Breast epithelium (tissue), 4 donors: ENCODE measurements at regions not wholly inside any gene's neighbourhood (a gene's known extent, or its start where the extent isn't known, plus 50 kb on each side); places are given as distances from the start of the nearest gene placed in this dataset.
"Not testable (repeated sequence)": the region's sequence is repeated elsewhere in the genome, so short reads cannot be mapped to it uniquely, and the experiment has no call there.

Source experiments
- DNase-seq, 2 donors: peaks; one replicate each; pipeline ENCODE4 v3.0.0-alpha.2; 2019; ENCODE audit warnings: low spot score in 2 of 2
- H3K27ac ChIP-seq, 2 donors: fragments of 200-600 bp; sonication (generic) in 1 of 2; one replicate each; pipeline ENCODE4 v1.5.1; 2016 to 2019; ENCODE audit warnings: mild to moderate bottlenecking in 1 of 2
- H3K27me3 ChIP-seq, 2 donors: fragments of 200-600 bp; sonication (generic) in 1 of 2; one replicate each; pipeline versions ENCODE4 v1.5.1 to v1.6.0; 2017 to 2019; ENCODE audit warnings: control low read depth in 1 of 2, mild to moderate bottlenecking in 1 of 2
- H3K36me3 ChIP-seq: fragments of 200-600 bp; one replicate; pipeline ENCODE4 v1.5.1; 2019
- H3K4me1 ChIP-seq, 2 donors: fragments of 200-600 bp; sonication (generic); one replicate each; pipeline ENCODE4 v1.5.1; 2016 to 2019; ENCODE audit warnings: control low read depth in 1 of 2
- H3K4me3 ChIP-seq, 3 donors: fragments of 200-600 bp; sonication (generic); 1 replicate in 2 of 3; 2 replicates in 1 of 3; pipeline ENCODE4 v1.5.1; 2016 to 2019; ENCODE audit warnings: mild to moderate bottlenecking in 3 of 3, moderate library complexity in 2 of 3
- H3K9me3 ChIP-seq, 2 donors: fragments of 200-600 bp; sonication (generic) in 1 of 2; one replicate each; pipeline ENCODE4 v1.5.1; 2016 to 2019; ENCODE audit warnings: control low read depth in 1 of 2
- CTCF ChIP-seq, 3 donors: fragments of 450-650 bp; IDR thresholded peaks; one replicate each; pipeline ENCODE4 v1.5.1; 2016 to 2017; ENCODE audit warnings: antibody characterized with exemption in 3 of 3, mild to moderate bottlenecking in 3 of 3, moderate library complexity in 3 of 3
- POLR2A ChIP-seq: fragments of 450-650 bp; IDR thresholded peaks from one replicate; pipeline ENCODE4 v1.6.1; 2016; ENCODE audit warnings: antibody characterized with exemption, mild to moderate bottlenecking, moderate library complexity
- POLR2AphosphoS5 ChIP-seq, 3 donors: sonication (generic); formaldehyde crosslinking; IDR thresholded peaks; one replicate each; pipeline ENCODE4 v1.6.1; 2017; ENCODE audit warnings: antibody characterized with exemption in 3 of 3
- intact Hi-C: fragments of 100-400 bp; cut with DNase I; formaldehyde crosslinking; loops from one replicate; pipeline ENCODE4 v1.15.1; 2023; ENCODE audit warnings: low total_unique reads

- H3K9me3 ChIP-seq = peaks cover 0 to 8% of the 10 kb centered on the region in 2 donors
- intact Hi-C loops = no loop called here
- DNase-seq = no peak
- H3K27me3 ChIP-seq = no peaks in the 10 kb centered on the region
- TF ChIP-seq CTCF (IDR thresholded peaks at IDR 0.05) (no peak), POLR2AphosphoS5 (IDR thresholded peaks at IDR 0.05) (no peak), POLR2A (no peak)
- H3K4me1 ChIP-seq = no peaks in the 10 kb centered on the region
- no peaks in the 10 kb centered on the region for H3K36me3 ChIP-seq
- H3K4me3 ChIP-seq = no peak overlapping the region
- no peak overlapping the region for H3K27ac ChIP-seq
Observed at GRCh38 chr7:32639122-32639521, 143.8 kb downstream of the AVL9 start.

- H3K27me3 ChIP-seq, intact Hi-C loops, H3K4me3 ChIP-seq, DNase-seq, H3K36me3 ChIP-seq, H3K9me3 ChIP-seq, H3K27ac ChIP-seq, H3K4me1 ChIP-seq: not testable (repeated sequence)
Observed at GRCh38 chr7:32638479-32639121, 143.3 kb downstream of the AVL9 start.
